ES-I3 (cell line): ENCODE measurements at regions not wholly inside any gene's neighbourhood (a gene's known extent, or its start where the extent isn't known, plus 50 kb on each side); places are given as distances from the start of the nearest gene placed in this dataset.

ENCODE experiments used
- H3K36me3 ChIP-seq: 2 replicates; pipeline ENCODE4 v1.6.1; 2013; ENCODE audit warnings: mild to moderate bottlenecking, low read length, control low read depth, moderate library complexity; ENCODE audit not compliant: insufficient read depth
- H3K4me1 ChIP-seq: 2 replicates; pipeline ENCODE4 v1.6.1; 2013; ENCODE audit warnings: mild to moderate bottlenecking, control low read depth, low read length; ENCODE audit not compliant: insufficient read depth
- H3K9ac ChIP-seq: 2 replicates; pipeline ENCODE4 v1.6.1; 2013; ENCODE audit warnings: low read depth, mild to moderate bottlenecking, low read length, moderate library complexity
- H3K9me3 ChIP-seq: 2 replicates; pipeline ENCODE4 v1.6.1; 2013; ENCODE audit warnings: mild to moderate bottlenecking, low read length, moderate library complexity; ENCODE audit not compliant: control insufficient read depth, insufficient read depth

DNA sequence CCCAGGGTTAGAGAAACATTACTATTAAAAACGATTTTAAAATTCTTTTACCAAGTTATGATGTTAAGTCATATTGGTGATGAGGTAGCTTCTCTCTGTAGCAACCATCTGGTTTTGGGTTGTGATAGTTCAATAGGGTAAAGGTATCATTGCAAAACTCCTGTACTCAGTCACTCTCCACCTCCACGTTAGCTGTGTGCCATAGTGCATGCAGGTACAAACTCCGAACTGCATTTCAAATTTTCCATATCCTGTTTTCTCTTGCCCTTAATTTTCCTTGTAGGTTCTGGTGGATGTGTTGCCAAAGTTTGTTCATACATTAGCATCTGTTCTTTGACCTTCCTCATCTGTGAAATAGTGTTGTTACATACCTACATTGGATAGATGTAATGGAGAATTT, 53.1 kb upstream of the ARRDC3 start:
- Histone ChIP-seq H3K4me1 (peaks cover 5% of the 10 kb centered on the region; the same call in 1 of the 2 replicates), H3K36me3 (no peaks in the 10 kb centered on the region), H3K9me3 (no peaks in the 10 kb centered on the region), H3K9ac (no peak overlapping the region)

DNA sequence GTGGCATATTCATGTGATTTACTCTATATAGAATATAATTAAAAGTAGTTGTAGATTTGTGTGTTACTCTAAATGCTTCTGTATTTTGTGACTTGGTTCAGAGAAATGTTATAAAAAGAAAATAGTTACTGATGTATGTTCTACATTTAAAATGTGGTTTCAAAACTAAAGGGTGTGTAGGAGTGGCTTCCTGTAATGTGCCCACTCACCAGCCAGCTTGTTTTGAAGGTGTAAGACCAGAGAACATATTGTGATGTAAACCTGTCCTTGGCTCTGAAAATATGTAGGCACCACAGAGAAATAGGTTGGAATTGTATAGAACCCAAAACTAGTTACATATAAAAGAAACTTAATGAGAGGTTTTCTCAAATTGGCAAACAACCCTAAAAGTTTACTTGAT, 51.2 kb upstream of the ARRDC3 start:
- Histone ChIP-seq H3K4me1 (peaks cover 5% of the 10 kb centered on the region; the same call in 1 of the 2 replicates), H3K9ac (no peak overlapping the region), H3K36me3 (no peaks in the 10 kb centered on the region), H3K9me3 (0 out of 2 replicates have a peak, but pooled peaks cover 2% of the 10 kb centered on the region)

DNA sequence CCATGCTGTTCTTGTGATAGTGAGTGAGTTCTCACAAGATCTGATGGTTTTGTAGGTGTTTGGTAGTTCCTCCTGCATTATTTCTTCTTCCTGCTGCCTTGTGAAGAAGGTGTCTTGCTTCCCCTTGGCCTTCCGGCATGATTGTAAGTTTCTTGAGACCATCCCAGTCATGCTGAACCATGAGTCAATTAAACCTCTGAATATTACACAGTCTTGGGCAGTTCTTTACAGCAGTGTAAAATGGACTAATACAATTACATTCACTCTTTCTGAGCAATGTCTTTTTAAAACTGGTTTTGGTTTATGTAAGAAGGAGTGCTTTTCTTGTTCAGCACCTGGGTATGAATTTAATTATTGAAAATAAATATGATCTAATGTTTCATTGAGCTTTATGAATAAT, 50.7 kb upstream of the ARRDC3 start:
- no peak overlapping the region for H3K9ac ChIP-seq
- H3K4me1 ChIP-seq: peaks cover 5% of the 10 kb centered on the region; the same call in 1 of the 2 replicates
- 0 out of 2 replicates have a peak, but pooled peaks cover 2% of the 10 kb centered on the region for H3K9me3 ChIP-seq
- H3K36me3 ChIP-seq: no peaks in the 10 kb centered on the region
